ENCODE measurements at regions not wholly inside any gene's neighbourhood (a gene's known extent, or its start where the extent isn't known, plus 50 kb on each side); places are given as distances from the start of the nearest gene placed in this dataset.

DNA sequence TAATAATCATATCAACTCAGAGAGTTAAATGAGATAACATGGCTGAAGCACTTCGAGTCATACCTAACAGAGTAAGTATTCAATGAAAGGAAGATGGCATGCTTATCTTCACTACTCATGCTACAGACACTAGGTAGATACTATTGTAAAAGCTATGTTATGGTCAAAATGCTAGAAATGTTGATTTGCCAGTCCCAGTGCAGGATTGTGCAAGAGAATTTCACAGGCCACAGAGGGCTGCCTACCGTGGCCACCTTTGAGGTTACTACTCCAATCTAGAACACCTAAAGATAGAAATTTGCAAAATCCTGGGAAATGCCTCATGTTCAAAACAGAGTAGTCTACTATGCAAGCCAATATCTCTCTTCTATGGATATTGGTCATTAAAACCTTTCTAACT is 75.3 kb upstream of the PLEKHG7 start:
- no peaks in the 10 kb centered on the region for H3K9me3 ChIP-seq (ENCODE audit: low read length)
- no TSS peak for BruUV-seq (replicated peaks)
- no peak overlapping the region for H3K27ac ChIP-seq (ENCODE audit: low read depth, low read length, poor library complexity, severe bottlenecking)
- no peaks in the 10 kb centered on the region for H3K36me3 ChIP-seq (ENCODE audit: insufficient read depth, low read length)
- no peaks in the 10 kb centered on the region for H3K4me1 ChIP-seq (ENCODE audit: insufficient read depth, low read length, poor library complexity, severe bottlenecking)
- no peaks in the 10 kb centered on the region for H3K9me2 ChIP-seq (ENCODE audit: insufficient read depth, low read length)
- no peaks in the 10 kb centered on the region for H4K20me1 ChIP-seq (ENCODE audit: insufficient read depth, low read length)
- H3K79me2 ChIP-seq (ENCODE audit: insufficient read depth, low read depth, low read length): no peaks in the 10 kb centered on the region
- no peak overlapping the region for H3K4me3 ChIP-seq (ENCODE audit: low read depth, low read length, poor library complexity, severe bottlenecking)
- no peak for TF ChIP-seq EZH2phosphoT487 (IDR thresholded peaks at IDR 0.05; ENCODE audit: borderline replicate concordance, low read depth, low read length)
- TF ChIP-seq, protein P1, sequence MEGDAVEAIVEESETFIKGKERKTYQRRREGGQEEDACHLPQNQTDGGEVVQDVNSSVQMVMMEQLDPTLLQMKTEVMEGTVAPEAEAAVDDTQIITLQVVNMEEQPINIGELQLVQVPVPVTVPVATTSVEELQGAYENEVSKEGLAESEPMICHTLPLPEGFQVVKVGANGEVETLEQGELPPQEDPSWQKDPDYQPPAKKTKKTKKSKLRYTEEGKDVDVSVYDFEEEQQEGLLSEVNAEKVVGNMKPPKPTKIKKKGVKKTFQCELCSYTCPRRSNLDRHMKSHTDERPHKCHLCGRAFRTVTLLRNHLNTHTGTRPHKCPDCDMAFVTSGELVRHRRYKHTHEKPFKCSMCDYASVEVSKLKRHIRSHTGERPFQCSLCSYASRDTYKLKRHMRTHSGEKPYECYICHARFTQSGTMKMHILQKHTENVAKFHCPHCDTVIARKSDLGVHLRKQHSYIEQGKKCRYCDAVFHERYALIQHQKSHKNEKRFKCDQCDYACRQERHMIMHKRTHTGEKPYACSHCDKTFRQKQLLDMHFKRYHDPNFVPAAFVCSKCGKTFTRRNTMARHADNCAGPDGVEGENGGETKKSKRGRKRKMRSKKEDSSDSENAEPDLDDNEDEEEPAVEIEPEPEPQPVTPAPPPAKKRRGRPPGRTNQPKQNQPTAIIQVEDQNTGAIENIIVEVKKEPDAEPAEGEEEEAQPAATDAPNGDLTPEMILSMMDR (conservative IDR thresholded peaks at IDR 0.05; ENCODE audit: low read length): no peak
- intact Hi-C loops (cut with micrococcal nuclease; ENCODE audit: unreplicated experiment): no loop called here
- no peak overlapping the region for H2AFZ ChIP-seq (ENCODE audit: low read length)
- ChIA-PET CTCF (ENCODE audit: unreplicated experiment) (no interaction called here), POLR2A (interaction anchor here (0.6 kb wide), 1 partner anchor 33 kb away, joined by 3 read pairs; no protein-coding TSS in a partner anchor)
- no peak for DNase-seq (ENCODE audit: low spot score)
- no peak overlapping the region for H3K4me2 ChIP-seq (ENCODE audit: low read length)

DNA sequence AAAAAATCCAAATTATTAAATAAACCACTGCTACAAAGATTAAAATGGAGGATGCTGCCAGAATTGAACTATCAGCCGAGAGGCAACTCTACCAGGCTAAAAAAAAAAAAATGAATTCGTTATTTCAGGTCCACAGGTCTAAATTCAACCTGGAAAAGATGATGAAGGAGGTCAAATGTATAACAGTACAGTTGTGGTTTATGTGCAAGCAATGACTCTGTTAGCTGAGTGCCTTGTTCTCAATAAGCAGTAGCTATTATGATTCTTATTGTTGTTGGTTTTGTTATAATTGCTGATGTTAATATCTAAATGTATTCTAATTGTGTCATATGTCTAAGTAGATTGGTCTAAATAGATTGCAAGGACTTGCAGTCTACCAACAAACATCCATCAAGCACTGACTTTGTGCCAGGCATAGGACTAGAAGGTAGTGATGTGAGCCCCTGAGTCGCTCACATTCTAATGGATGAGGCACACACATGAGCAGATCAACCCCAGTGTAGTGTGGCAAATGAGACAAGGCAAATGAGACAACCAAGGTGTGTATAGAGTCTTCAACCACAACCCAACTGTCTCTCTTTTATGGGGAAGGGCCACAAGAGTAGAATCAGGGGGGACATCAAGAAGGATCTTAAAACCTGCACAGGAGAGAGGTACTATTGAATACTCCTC is 77.0 kb upstream of the PLEKHG7 start:
- Histone ChIP-seq H3K79me2 (ENCODE audit: insufficient read depth, low read depth, low read length) (no peaks in the 10 kb centered on the region), H3K4me3 (ENCODE audit: low read depth, low read length, poor library complexity, severe bottlenecking) (no peak overlapping the region), H3K27ac (ENCODE audit: low read depth, low read length, poor library complexity, severe bottlenecking) (no peak overlapping the region), H3K9me3 (ENCODE audit: low read length) (no peaks in the 10 kb centered on the region), H3K9me2 (ENCODE audit: insufficient read depth, low read length) (no peaks in the 10 kb centered on the region), H3K4me1 (ENCODE audit: insufficient read depth, low read length, poor library complexity, severe bottlenecking) (no peaks in the 10 kb centered on the region), H3K36me3 (ENCODE audit: insufficient read depth, low read length) (no peaks in the 10 kb centered on the region), H4K20me1 (ENCODE audit: insufficient read depth, low read length) (no peaks in the 10 kb centered on the region), H3K4me2 (ENCODE audit: low read length) (no peak overlapping the region), H2AFZ (ENCODE audit: low read length) (no peak overlapping the region)
- intact Hi-C loops (cut with micrococcal nuclease; ENCODE audit: unreplicated experiment): no loop called here
- no TSS peak for BruUV-seq (replicated peaks)
- CTCF ChIA-PET (ENCODE audit: unreplicated experiment): no interaction called here
- POLR2A ChIA-PET: interaction anchor here (0.5 kb wide), 1 partner anchor 966 kb away, joined by 3 read pairs; no protein-coding TSS in a partner anchor
- TF ChIP-seq EZH2phosphoT487 (IDR thresholded peaks at IDR 0.05; ENCODE audit: borderline replicate concordance, low read depth, low read length): no peak
- TF ChIP-seq, protein P1 (conservative IDR thresholded peaks at IDR 0.05; ENCODE audit: low read length): no peak
- DNase-seq (ENCODE audit: low spot score): no peak

DNA sequence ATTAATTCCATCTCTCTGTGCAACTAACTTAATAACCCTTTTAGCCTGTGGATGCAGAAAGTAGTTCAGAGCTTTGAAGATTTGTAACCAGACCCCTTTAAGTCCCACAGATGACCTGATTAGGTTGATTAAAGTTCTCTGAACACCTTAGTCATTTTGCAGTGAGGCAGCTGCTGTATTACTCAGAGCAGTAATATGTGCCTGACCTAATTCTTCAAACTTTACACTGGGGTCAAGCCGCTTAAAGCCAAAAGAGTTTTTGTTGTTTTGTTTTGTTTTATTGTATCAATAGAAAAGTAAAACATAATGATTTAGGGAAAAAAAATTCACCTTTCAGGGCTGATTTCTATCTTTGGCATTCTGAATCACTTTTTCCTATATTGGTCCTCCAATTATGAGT is 78.6 kb upstream of the PLEKHG7 start:
- POLR2A ChIA-PET: interaction anchor here (1.0 kb wide), 1 partner anchor 21 kb away, joined by 4 read pairs; no protein-coding TSS in a partner anchor
- no peaks in the 10 kb centered on the region for H4K20me1 ChIP-seq (ENCODE audit: insufficient read depth, low read length)
- no peaks in the 10 kb centered on the region for H3K36me3 ChIP-seq (ENCODE audit: insufficient read depth, low read length)
- TF ChIP-seq, protein P1 (conservative IDR thresholded peaks at IDR 0.05; ENCODE audit: low read length): no peak
- no peak for TF ChIP-seq EZH2phosphoT487 (IDR thresholded peaks at IDR 0.05; ENCODE audit: borderline replicate concordance, low read depth, low read length)
- H3K9me3 ChIP-seq (ENCODE audit: low read length): no peaks in the 10 kb centered on the region
- H3K4me3 ChIP-seq (ENCODE audit: low read depth, low read length, poor library complexity, severe bottlenecking): no peak overlapping the region
- intact Hi-C loops (cut with micrococcal nuclease; ENCODE audit: unreplicated experiment): loop anchor here (5.0 kb wide), 1 partner anchor 1662 kb away; no protein-coding TSS in a partner anchor
- H3K79me2 ChIP-seq (ENCODE audit: insufficient read depth, low read depth, low read length): no peaks in the 10 kb centered on the region
- H3K4me2 ChIP-seq (ENCODE audit: low read length): no peak overlapping the region
- no peak for DNase-seq (ENCODE audit: low spot score)
- no peaks in the 10 kb centered on the region for H3K9me2 ChIP-seq (ENCODE audit: insufficient read depth, low read length)
- H3K27ac ChIP-seq (ENCODE audit: low read depth, low read length, poor library complexity, severe bottlenecking): no peak overlapping the region
- CTCF ChIA-PET (ENCODE audit: unreplicated experiment): no interaction called here
- no peaks in the 10 kb centered on the region for H3K4me1 ChIP-seq (ENCODE audit: insufficient read depth, low read length, poor library complexity, severe bottlenecking)
- no TSS peak for BruUV-seq (replicated peaks)
- H2AFZ ChIP-seq (ENCODE audit: low read length): no peak overlapping the region

Measured in OCI-LY7 (cell line).